ENCODE measurements at regions not wholly inside any gene's neighbourhood (a gene's known extent, or its start where the extent isn't known, plus 50 kb on each side); places are given as distances from the start of the nearest gene placed in this dataset.

DNA sequence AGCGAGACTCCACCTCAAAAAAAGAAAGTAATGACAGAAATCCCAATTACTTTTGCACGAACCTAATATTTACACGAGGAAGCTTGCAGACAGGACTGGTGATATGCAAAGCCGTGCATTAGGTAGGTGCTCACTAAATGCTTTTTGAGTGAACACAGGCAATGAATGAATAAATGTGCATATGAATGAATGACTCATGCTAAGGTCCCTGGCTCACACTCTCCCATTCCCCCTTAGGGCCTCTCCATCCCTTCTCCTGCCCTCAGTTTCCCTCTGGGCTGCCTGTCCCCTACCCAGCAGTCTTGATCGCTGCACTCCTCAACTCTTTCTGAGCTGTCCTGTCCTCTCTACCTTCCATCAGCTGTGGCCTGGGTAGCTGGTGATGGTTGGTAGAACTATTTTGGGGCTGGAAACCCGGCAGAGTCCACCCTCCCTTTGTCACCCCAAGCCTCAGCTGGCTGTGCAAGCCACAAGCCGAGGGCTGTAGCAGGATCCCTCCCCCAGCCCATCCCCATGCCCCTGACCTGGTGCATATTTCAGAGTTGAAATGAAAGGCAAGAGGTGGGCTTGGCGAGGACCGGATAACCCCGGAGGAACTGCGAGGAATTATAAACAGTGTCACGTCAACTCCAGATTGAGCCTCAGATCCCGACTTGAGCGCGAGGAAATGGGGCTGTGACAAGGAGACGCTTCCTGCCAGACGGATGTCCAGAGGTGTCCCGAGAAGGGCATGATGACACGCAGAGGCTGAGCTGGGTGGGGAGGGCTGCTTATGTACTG, 191.7 kb upstream of the GSC start (continued):
- TF ChIP-seq REST (IDR thresholded peaks at IDR 0.05; ENCODE audit: unreplicated experiment) (no peak), EZH2phosphoT487 (IDR thresholded peaks at IDR 0.05; ENCODE audit: unreplicated experiment) (no peak), EZH2 (IDR thresholded peaks at IDR 0.05; ENCODE audit: low read depth, unreplicated experiment) (no peak), ZNF331 (CRISPR knock-in tag; IDR thresholded peaks at IDR 0.05; ENCODE audit: low read depth) (no peak), NANOG (IDR thresholded peaks at IDR 0.05; ENCODE audit: borderline replicate concordance) (no peak), JUNB (IDR thresholded peaks at IDR 0.05; ENCODE audit: unreplicated experiment) (no peak), ETS1 (IDR thresholded peaks at IDR 0.05) (no peak)

DNA sequence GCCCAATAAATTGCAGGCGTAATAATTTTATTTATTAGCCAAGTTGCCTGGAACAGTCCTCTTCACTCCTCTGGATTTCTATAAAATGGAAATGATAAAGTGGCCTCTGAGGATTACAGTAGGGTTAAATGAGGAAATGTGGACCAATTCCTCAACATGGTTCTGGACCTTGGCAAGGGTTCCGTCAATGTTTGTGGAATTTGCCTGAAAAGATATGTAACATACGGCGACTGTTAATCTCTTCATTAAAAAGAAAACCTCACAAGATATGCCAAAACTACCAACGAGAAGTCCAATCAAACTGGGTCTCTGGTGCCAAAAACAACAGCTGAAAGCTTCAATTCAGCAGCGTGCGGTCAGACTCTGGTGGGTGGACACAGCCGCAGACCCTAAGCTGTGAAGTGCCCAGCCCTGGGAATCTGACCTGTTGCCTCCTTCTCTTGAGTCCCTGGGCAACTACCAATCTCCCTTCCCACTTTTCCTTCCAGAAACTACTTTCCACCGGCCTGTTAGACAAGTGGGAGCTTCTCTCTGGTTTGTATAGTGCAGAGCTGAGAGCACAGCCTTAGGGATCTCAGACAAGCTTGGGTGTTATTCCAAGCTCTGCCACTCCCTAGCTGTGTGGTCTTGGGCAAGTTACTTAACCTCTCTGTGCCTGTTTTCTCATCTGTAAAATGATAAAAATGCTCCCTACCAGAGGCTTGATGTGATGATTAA, 190.5 kb upstream of the GSC start:
- H3K27ac Mint-ChIP-seq: no peak overlapping the region
- H3K9me3 Mint-ChIP-seq: no peaks in the 10 kb centered on the region
- ATAC-seq: no peak
- Histone ChIP-seq H3K4me2 (no peak overlapping the region), H3K9me2 (ENCODE audit: insufficient read depth) (0 out of 2 replicates have a peak, but pooled peaks cover 5% of the 10 kb centered on the region), H3F3A (replicated peaks; ENCODE audit: low read depth) (no peaks in the 10 kb centered on the region), H3K27me3 (ENCODE audit: insufficient read depth) (no peaks in the 10 kb centered on the region), H3K27ac (ENCODE audit: low read depth) (no peak overlapping the region), H3K36me3 (ENCODE audit: insufficient read depth) (no peaks in the 10 kb centered on the region), H3K4me3 (no peak overlapping the region), H2AFZ (no peak overlapping the region), H4K20me1 (replicated peaks; ENCODE audit: insufficient read depth) (no peaks in the 10 kb centered on the region), H3K4me1 (ENCODE audit: insufficient read depth) (no peaks in the 10 kb centered on the region), H3K79me2 (replicated peaks; ENCODE audit: insufficient read depth) (no peaks in the 10 kb centered on the region)
- H3K4me1 Mint-ChIP-seq: peaks cover 6% of the 10 kb centered on the region; the same call in 1 of the 3 replicates
- H3K36me3 Mint-ChIP-seq (ENCODE audit: low read depth): no peaks in the 10 kb centered on the region
- DNase-seq (ENCODE audit: low spot score): no peak
- peaks cover 5% of the 10 kb centered on the region for H3K27me3 Mint-ChIP-seq (ENCODE audit: insufficient read depth, low read depth, poor library complexity)
- H3K4me3 Mint-ChIP-seq: no peak overlapping the region
- TF ChIP-seq, protein P1, sequence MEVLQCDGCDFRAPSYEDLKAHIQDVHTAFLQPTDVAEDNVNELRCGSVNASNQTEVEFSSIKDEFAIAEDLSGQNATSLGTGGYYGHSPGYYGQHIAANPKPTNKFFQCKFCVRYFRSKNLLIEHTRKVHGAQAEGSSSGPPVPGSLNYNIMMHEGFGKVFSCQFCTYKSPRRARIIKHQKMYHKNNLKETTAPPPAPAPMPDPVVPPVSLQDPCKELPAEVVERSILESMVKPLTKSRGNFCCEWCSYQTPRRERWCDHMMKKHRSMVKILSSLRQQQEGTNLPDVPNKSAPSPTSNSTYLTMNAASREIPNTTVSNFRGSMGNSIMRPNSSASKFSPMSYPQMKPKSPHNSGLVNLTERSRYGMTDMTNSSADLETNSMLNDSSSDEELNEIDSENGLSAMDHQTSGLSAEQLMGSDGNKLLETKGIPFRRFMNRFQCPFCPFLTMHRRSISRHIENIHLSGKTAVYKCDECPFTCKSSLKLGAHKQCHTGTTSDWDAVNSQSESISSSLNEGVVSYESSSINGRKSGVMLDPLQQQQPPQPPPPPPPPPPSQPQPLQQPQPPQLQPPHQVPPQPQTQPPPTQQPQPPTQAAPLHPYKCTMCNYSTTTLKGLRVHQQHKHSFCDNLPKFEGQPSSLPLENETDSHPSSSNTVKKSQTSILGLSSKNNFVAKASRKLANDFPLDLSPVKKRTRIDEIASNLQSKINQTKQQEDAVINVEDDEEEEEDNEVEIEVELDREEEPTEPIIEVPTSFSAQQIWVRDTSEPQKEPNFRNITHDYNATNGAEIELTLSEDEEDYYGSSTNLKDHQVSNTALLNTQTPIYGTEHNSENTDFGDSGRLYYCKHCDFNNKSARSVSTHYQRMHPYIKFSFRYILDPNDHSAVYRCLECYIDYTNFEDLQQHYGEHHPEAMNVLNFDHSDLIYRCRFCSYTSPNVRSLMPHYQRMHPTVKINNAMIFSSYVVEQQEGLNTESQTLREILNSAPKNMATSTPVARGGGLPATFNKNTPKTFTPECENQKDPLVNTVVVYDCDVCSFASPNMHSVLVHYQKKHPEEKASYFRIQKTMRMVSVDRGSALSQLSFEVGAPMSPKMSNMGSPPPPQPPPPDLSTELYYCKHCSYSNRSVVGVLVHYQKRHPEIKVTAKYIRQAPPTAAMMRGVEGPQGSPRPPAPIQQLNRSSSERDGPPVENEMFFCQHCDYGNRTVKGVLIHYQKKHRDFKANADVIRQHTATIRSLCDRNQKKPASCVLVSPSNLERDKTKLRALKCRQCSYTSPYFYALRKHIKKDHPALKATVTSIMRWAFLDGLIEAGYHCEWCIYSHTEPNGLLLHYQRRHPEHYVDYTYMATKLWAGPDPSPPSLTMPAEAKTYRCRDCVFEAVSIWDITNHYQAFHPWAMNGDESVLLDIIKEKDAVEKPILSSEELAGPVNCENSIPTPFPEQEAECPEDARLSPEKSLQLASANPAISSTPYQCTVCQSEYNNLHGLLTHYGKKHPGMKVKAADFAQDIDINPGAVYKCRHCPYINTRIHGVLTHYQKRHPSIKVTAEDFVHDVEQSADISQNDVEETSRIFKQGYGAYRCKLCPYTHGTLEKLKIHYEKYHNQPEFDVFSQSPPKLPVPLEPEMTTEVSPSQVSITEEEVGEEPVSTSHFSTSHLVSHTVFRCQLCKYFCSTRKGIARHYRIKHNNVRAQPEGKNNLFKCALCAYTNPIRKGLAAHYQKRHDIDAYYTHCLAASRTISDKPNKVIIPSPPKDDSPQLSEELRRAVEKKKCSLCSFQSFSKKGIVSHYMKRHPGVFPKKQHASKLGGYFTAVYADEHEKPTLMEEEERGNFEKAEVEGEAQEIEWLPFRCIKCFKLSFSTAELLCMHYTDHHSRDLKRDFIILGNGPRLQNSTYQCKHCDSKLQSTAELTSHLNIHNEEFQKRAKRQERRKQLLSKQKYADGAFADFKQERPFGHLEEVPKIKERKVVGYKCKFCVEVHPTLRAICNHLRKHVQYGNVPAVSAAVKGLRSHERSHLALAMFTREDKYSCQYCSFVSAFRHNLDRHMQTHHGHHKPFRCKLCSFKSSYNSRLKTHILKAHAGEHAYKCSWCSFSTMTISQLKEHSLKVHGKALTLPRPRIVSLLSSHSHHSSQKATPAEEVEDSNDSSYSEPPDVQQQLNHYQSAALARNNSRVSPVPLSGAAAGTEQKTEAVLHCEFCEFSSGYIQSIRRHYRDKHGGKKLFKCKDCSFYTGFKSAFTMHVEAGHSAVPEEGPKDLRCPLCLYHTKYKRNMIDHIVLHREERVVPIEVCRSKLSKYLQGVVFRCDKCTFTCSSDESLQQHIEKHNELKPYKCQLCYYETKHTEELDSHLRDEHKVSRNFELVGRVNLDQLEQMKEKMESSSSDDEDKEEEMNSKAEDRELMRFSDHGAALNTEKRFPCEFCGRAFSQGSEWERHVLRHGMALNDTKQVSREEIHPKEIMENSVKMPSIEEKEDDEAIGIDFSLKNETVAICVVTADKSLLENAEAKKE (CRISPR knock-in tag; IDR thresholded peaks at IDR 0.05): no peak
- no peak for TF ChIP-seq STAT1 (IDR thresholded peaks at IDR 0.05; ENCODE audit: unreplicated experiment)
- TF ChIP-seq, protein P2, sequence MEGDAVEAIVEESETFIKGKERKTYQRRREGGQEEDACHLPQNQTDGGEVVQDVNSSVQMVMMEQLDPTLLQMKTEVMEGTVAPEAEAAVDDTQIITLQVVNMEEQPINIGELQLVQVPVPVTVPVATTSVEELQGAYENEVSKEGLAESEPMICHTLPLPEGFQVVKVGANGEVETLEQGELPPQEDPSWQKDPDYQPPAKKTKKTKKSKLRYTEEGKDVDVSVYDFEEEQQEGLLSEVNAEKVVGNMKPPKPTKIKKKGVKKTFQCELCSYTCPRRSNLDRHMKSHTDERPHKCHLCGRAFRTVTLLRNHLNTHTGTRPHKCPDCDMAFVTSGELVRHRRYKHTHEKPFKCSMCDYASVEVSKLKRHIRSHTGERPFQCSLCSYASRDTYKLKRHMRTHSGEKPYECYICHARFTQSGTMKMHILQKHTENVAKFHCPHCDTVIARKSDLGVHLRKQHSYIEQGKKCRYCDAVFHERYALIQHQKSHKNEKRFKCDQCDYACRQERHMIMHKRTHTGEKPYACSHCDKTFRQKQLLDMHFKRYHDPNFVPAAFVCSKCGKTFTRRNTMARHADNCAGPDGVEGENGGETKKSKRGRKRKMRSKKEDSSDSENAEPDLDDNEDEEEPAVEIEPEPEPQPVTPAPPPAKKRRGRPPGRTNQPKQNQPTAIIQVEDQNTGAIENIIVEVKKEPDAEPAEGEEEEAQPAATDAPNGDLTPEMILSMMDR (conservative IDR thresholded peaks at IDR 0.05; ENCODE audit: low read depth in 2 of 2): no peak
- no peak for TF ChIP-seq POLR2AphosphoS5 (IDR thresholded peaks at IDR 0.05; ENCODE audit: low read depth)
- TF ChIP-seq NANOG (IDR thresholded peaks at IDR 0.05; ENCODE audit: borderline replicate concordance): no peak
- no peak for TF ChIP-seq ZNF331 (CRISPR knock-in tag; IDR thresholded peaks at IDR 0.05; ENCODE audit: low read depth)
